Astrocyte (in vitro differentiated cells and primary cell): ENCODE measurements at regions not wholly inside any gene's neighbourhood (a gene's known extent, or its start where the extent isn't known, plus 50 kb on each side); places are given as distances from the start of the nearest gene placed in this dataset.

Source experiments
- EZH2 ChIP-seq: IDR thresholded peaks from 2 replicates; pipeline ENCODE4 v1.6.1; 2012; ENCODE audit warnings: mild to moderate bottlenecking, low read length, inconsistent platforms; ENCODE audit not compliant: insufficient read depth
- TF ChIP-seq, protein P1 (sequence below): IDR thresholded peaks from 2 replicates; pipeline ENCODE4 v1.5.1; 2011; ENCODE audit warnings: low read depth, mild to moderate bottlenecking, inconsistent platforms, low read length, moderate library complexity; ENCODE audit not compliant: insufficient read depth

DNA sequence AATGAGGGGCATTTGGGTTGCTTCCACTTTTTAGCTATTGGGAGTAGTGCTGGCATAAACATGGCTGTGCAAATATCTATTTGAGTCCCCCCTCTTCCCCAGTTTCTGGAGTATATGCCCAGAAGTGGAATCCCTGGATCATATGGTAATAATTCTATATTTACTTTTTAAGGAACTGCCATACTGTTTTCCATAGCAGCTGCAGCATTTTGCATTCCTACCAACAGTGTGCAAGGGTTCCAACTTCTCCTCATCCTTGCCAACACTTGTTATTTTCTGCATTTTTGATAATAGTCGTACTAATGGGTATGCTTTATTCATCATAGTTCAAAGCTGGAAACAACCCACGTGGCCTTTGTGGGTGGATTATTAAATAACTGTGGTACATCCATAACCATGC lies 883.5 kb downstream of the TBC1D22A start:
- TF ChIP-seq, protein P1, sequence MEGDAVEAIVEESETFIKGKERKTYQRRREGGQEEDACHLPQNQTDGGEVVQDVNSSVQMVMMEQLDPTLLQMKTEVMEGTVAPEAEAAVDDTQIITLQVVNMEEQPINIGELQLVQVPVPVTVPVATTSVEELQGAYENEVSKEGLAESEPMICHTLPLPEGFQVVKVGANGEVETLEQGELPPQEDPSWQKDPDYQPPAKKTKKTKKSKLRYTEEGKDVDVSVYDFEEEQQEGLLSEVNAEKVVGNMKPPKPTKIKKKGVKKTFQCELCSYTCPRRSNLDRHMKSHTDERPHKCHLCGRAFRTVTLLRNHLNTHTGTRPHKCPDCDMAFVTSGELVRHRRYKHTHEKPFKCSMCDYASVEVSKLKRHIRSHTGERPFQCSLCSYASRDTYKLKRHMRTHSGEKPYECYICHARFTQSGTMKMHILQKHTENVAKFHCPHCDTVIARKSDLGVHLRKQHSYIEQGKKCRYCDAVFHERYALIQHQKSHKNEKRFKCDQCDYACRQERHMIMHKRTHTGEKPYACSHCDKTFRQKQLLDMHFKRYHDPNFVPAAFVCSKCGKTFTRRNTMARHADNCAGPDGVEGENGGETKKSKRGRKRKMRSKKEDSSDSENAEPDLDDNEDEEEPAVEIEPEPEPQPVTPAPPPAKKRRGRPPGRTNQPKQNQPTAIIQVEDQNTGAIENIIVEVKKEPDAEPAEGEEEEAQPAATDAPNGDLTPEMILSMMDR = no peak
- no peak for TF ChIP-seq EZH2
